GM04504 (cell line): ENCODE measurements at regions not wholly inside any gene's neighbourhood (a gene's known extent, or its start where the extent isn't known, plus 50 kb on each side); places are given as distances from the start of the nearest gene placed in this dataset.

Experiments
- DNase-seq: peaks from one replicate; pipeline ENCODE4 v3.0.0-alpha.2; 2012; ENCODE audit warnings: low read depth

GRCh38 chr22:47765757-47766156 is 1003.3 kb downstream of the TBC1D22A start:
- DNase-seq: no peak

- no peak for DNase-seq
These were observed 999.7 kb downstream of the TBC1D22A start for GRCh38 chr22:47762141-47762540.

GRCh38 chr22:47759909-47760308 is 997.5 kb downstream of the TBC1D22A start:
- DNase-seq: no peak

GRCh38 chr22:47757741-47758140 is 995.3 kb downstream of the TBC1D22A start:
- DNase-seq: no peak

- DNase-seq: no peak
These were observed 987.6 kb downstream of the TBC1D22A start for GRCh38 chr22:47750086-47750485.

GRCh38 chr22:47748957-47749356 is 986.5 kb downstream of the TBC1D22A start:
- DNase-seq: no peak

GRCh38 chr22:47748271-47748670 is 985.8 kb downstream of the TBC1D22A start:
- no peak for DNase-seq

GRCh38 chr22:47740109-47740805 is 977.8 kb downstream of the TBC1D22A start:
- no peak for DNase-seq

GRCh38 chr22:47739291-47740015 is 977.0 kb downstream of the TBC1D22A start:
- no peak for DNase-seq

- DNase-seq: no peak
These were observed 976.1 kb downstream of the TBC1D22A start for GRCh38 chr22:47738472-47739013.

- DNase-seq: no peak
These were observed 974.0 kb downstream of the TBC1D22A start for GRCh38 chr22:47736186-47737034.

GRCh38 chr22:47734511-47734910 is 972.1 kb downstream of the TBC1D22A start:
- no peak for DNase-seq

GRCh38 chr22:47727641-47728040 is 965.2 kb downstream of the TBC1D22A start:
- no peak for DNase-seq

GRCh38 chr22:47724751-47725150 is 962.3 kb downstream of the TBC1D22A start:
- DNase-seq: no peak

GRCh38 chr22:47724030-47724429 is 961.6 kb downstream of the TBC1D22A start:
- DNase-seq: no peak

- no peak for DNase-seq
These were observed 955.9 kb downstream of the TBC1D22A start for GRCh38 chr22:47718337-47718736.

GRCh38 chr22:47716890-47717615 is 954.6 kb downstream of the TBC1D22A start:
- DNase-seq: no peak

GRCh38 chr22:47715866-47716578 is 953.6 kb downstream of the TBC1D22A start:
- no peak for DNase-seq

GRCh38 chr22:47713941-47714340 is 951.5 kb downstream of the TBC1D22A start:
- DNase-seq: no peak

- DNase-seq: no peak
These were observed 947.7 kb downstream of the TBC1D22A start for GRCh38 chr22:47710135-47710534.

- no peak for DNase-seq
These were observed 942.9 kb downstream of the TBC1D22A start for GRCh38 chr22:47705350-47705749.
